ENCODE measurements at regions not wholly inside any gene's neighbourhood (a gene's known extent, or its start where the extent isn't known, plus 50 kb on each side); places are given as distances from the start of the nearest gene placed in this dataset.

DNA sequence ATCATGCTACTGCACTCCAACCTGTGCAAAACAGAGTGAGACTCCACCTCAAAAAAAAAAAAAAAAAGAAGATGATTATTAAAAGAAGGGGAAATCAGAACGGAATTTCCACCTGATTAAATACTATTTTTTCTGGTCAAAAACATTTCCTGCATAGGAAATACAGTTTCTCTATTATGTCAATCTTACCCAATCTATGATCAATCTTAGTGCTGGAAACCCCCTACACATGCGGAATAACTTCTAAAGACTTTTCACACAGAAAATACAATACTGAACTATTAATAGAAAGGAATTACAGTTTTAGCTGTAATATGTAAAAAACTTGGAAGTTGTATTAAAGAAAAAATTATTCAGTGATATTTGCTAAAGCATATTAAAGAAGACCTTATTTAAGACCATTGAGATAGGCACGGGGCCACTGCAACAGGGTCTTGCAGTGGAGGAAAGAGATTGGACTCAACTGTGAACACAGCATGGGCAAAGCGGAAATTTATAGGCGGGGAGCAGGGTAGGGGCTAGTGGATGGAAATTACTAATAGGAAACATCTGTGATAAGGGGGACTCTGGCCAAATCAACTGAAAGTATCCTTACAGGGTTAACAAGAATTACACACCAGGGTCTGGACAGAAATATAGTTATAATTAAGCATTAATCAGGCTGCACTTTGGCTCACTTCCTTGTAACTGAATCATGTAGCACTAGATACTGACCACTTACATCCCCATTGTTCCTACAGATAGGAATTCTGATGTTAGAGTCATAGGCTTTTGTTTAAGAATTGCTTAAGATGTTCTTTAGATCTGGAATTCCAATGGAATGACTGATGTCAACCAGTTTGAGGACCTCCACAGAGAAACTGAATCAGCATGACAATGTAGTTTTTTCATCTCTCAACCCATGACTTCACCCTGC, 411.5 kb upstream of the DDI1 start:
- no peak for DNase-seq (ENCODE audit: low read depth)

DNA sequence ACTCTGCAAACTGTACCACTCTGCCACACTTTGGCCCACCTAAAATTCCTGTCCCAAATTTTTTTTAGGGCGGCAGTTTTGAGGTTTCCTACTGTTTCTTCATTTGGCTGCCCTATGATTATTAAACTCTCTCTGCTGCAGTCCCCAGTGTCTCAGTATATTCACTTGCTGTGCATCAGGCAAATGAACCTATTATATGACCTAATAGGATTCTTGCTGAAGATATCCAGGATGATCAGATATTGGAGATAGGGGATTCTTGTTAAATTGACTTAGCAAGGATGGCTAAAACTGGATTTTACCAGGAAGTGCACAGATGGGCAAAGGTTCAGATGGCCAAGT, 410.8 kb upstream of the DDI1 start:
- no peak for DNase-seq (ENCODE audit: low read depth)

DNA sequence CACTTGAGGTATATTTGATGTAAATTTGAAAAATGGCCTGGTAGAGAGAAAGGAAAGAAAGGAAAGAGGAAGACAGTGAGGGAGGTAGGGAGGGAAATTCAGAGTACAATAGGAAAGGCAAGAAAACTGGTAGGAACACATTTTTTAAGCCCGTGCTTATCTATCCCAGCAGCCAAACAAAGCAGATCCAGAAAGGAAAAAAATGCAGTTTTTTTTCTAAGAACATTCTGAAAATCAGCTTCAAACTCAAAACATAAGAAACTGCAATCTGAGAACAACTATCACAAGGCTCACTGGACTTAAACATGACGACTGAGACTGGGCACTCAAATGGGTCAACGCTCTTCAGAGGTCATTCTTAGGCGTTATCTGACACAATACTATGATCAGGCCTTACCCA, 408.3 kb upstream of the DDI1 start:
- DNase-seq (ENCODE audit: low read depth) = no peak

DNA sequence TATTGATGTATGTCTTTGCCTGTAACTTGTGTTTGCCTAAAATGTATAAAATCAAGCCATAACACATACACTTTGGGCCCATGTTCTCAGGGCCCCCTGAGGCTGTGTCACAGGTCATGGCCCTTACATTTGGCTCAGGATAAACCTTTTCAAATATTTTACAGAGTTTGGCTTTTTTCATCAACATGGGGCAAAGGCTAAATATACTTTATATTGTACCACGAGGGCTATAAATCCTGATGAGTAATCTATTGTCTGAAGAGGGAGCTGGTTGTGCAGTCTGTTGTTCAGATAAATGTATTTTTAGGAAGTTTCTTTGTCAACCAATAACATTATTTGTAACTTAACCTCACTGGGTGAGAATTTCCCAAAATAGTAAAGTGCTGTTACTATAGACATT, 404.6 kb upstream of the DDI1 start:
- DNase-seq (ENCODE audit: low read depth) = no peak

DNA sequence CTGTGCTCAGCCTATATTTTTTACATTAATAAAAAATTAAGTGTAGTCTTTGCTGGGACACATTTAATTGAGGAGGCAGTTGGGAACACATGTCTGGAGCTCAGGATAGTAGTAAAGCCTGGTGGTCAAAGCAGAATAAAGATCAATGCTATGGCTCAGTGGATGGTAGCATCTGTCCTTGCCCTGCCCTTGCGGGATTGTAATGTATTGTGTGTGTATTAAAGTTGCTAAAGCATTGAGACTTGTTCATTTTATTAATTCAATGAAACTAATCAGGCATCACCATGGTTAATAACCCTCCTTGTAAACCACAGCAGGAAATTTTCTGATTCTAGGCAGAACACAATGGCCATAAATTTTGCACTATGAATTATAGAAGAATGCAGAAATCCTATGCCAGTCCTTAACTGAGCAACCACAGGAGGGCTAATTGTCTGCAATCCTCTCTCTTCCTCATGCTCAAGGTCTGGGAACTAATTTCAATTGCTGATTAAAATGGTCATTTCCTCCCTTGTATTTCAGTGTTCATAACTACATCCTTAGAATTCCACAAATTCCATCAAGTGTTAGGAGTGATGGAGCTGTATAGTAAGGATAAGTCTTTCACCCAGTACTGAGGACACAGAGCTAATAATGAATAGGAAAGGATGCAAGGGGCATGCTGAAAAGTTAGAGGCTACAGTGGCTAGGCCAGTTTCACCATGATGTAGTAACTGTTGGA, 403.2 kb upstream of the DDI1 start:
- DNase-seq (ENCODE audit: low read depth) = no peak

DNA sequence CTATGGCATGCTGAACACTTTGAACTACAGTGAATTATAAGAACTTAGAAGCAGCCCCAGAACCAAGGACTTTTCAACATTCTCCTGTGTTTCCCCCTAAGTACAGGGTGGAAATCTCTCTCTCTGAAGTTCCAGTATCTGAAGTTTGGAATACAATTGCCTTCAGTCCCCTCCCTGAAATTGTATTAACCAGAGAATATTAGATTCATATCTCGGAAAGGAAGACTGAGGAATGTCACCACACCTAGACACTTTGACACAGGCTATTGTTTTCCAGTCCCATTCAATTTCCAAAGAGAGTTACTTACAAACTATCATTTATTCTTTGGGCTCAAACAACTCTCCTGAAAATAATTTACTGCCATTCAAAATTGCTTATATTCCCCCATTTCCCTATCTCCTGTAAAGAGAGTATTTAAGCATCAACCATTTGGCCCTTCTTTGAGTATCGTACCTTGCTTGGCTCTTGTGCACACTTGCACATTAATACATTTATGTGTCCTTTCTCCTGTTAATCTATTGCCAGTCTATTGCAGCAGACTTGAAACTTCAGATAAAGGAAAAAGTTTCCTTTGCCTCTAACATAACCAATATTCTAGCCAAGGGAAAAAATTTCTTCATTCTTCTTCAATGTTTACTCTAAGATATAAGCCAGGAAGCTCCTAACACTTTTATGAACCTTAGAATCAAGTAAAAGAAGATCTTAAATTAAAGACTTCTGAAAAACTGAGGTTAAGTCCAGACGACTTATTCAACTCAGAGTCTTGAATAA, 402.4 kb upstream of the DDI1 start:
- no peak for DNase-seq (ENCODE audit: low read depth)

DNA sequence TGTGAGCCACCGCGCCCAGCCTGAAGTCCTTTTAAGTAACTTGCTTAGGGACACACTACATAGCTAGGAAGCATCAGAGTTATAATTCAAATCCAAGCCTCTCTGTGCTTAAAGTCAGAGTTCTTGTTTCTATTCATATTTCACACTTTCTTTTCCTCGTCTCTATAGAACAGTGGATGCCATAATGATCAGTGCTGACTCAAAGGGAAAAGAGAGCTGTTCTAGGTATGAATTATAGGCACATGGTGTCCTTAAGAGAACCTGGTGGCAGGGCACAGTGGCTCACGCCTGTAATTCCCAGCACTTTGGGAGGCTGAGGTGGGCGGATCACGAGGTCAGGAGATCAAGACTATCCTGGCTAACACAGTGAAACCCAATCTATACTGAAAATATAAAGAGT, 400.2 kb upstream of the DDI1 start:
- DNase-seq (ENCODE audit: low read depth) = no peak

DNA sequence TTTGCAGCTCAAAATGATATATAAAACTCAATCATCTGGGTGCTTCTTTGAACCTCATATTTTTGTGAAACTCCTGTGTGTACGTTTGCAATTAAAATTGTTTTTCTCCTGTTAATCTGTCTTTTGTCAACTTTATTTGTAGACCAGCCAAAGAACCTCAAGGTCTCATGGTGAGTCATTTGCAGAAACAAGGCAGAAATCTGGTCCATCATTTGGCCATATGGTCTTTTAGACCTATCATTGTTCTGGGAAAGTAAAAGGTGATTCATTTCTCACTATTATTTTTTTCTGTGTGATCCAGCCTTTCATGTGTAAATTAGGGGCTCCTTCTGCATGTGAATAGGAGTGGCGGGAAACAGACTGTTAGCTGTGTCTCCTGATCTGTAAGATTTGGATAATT, 399.1 kb upstream of the DDI1 start:
- no peak for DNase-seq (ENCODE audit: low read depth)

DNA sequence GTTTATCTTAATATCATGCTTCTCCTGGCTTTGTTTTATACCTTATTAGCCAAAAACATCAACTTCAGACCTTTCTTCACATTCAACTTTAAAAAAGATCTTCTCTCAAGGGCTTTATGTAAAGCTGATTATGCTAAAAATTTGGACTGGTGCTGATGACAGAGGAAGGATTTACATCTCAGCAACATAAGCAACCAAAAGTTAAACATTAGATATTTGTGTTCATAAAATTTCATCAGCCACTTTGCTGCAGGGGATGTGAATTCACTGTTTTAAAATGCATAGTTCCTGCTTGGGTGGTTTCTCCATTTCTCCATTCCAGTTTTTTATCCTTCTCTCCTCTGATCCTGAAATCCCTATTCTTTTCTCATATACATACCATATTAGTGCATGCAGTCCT, 398.6 kb upstream of the DDI1 start:
- DNase-seq (ENCODE audit: low read depth) = no peak

DNA sequence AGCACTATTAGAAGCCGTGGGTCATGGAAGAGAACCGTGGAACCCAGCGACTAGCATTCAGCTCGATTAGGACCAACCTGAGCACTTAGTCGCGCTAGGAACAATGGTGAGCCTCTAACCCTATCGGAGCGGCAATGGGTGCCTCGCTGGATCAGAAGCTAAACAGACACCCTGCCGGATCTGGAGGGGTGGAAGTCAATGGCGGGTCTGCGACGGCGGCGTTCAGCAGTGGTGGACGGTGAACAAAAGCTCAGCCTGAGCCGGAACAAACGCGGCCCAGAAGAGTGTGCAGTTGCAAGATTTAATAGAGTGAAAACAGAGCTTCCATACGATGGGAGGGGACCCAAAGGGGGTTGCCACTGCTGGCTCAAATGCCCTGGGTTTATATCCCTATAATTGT, 391.8 kb upstream of the DDI1 start:
- DNase-seq (ENCODE audit: low read depth) = no peak

DNA sequence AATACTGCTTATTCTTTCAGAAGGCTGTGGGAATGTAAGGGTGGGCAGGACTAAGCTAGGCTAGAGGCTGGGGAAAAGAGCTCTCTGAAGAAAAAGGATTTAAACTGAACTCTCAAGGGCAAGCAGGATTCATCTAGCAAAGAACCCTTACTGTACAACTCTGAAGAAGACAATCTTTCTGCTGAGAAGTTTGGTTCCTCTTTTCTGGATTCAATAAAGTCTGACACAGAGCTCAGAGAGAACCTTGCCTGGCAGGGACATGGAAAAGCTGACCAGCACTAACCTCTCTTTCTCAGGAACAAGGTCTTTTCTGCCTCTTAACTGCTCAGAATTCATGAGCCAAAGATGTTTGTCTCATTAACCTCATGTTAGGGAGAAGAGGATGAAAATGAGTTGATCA, 388.4 kb upstream of the DDI1 start:
- DNase-seq (ENCODE audit: low read depth) = no peak

DNA sequence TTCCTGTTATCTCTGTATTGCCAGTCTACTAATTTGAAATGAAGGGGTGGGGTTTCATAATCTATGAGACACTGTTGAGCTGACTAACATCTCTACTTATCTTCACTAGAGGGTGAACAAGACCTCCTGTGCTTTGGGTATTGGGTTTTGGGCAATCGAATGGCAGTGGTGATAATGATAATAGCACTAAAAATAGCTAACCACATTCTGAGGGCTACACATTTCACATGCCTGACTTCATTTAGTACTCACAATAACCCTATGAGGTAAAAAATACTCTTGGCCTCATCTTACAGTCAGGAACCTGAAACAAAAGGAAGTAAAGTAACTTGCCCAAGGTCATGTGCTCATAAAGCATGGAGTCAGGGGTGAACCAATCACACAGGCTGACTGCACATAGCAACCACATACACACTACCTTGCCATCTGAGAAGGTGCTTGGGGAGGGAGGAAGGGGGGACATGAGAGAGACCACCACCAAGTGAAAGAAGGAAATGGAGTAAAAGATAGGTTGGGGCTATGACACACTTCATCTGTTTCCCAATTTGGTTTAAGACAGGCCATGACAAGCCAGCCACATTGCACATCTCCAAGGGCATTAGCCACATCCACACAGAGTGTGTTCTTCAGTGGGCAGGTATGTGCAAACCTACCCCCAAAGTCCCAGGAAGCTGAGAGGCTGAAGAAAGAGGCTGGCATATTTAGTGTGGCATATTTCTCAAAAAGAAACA, 387.6 kb upstream of the DDI1 start:
- no peak for DNase-seq (ENCODE audit: low read depth)

DNA sequence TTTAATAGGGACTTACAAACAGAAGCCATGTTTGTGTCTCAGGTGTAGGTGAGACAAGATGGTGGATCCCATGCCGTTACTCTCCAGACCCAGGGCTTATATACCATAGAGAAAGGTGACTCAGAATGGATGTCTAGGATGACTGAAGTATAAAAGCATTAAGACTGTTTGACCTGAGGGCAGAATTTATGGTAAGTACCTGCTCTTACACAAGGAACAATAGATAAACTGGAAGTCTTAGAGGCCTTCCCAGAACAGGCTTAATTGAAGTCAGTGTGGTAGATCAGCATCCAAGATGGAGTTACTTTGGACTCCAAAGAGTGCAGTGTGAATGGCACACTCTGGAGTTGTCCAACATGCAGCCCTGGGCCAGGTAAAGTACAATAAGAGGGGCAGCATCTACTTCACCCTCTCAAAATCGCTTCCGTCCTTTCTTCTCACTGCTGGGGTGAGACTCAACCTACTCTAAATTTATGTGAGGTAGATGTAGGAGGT, 387.0 kb upstream of the DDI1 start:
- DNase-seq (ENCODE audit: low read depth) = no peak

DNA sequence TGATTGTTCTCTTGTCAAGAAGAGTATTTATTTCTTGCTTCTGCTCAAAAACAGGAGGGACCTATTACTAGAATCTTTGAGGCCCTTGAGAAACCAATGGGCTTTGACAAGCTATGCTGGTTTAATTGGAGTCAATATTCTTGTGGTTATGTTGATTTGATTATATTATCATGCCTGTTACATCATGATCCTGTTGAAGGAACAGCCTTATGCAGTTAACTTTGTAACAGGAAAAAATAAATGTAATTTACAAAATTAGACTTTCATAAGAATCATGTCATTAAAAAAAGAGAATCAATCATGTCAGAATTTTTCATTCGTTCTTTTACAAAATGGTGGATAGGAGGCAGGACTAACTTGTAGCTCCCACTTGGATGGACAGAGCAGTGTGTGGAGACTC, 386.1 kb upstream of the DDI1 start:
- DNase-seq (ENCODE audit: low read depth) = no peak

DNA sequence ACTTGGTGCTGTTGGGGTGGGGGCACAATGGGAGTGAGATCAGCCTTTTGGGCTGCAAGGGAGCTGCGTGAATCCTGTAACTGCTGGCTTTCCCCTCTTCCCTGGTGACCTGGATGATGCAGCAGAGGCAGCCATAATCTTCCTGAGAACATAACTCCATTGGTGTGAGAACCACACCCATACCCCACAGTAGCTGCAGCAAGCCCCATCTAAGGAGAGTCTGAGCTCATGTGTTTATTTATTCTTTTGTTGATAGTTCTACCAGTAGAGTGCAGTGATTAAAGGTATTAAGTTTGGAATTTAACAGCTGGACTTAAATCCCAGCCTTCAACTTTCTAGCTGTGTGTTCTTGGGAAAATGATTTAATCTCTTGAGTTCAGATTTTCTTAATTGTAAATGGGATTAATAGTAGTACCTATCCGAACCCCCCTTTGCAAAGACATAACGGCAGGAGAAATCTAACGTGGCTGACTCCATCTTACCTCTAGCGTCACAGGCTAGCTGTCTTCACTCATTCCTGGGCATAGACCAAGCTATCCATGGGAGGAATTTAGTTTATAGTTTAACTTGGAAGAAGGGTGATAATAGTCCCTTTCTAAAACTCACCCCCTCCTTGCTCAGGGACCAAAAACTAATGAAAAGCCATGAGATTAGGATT, 385.0 kb upstream of the DDI1 start:
- DNase-seq (ENCODE audit: low read depth) = no peak

DNA sequence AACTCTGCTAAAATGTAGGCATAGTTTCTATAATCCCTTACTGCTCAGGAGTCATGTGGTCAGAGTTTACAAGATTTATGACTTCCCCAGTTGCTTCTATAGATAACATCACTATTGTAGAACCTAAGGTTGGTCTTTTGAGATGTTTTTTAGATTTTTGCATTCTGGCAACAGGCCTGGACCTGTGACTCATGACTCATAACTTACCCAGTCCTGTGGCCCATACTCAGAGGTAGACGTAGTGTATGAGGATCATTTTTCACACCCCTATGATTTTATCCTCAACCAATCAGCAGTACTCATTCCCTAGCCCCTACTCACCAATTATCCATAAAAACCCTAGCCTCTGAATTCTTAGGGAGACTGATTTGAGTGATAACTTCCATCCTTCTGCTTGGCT, 384.4 kb upstream of the DDI1 start:
- DNase-seq (ENCODE audit: low read depth) = no peak

DNA sequence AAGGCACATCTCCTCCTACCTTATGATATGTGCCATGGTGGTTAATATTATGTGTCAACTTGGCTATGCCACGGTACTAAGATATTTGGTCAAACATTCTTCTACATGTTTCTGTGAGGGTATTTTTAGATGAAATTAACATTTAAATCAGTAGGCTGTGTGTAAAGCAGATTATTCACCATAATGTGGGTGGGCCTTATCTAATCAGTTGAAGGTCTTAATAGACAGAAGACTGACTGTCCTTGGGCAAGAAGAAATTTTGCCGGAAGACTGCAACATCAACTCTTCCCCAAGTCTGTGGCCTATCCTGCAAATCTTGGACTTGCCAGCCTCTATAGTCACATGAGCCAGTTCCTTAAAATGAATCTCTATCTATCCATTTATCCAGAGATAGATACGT, 380.1 kb upstream of the DDI1 start:
- DNase-seq (ENCODE audit: low read depth) = no peak

DNA sequence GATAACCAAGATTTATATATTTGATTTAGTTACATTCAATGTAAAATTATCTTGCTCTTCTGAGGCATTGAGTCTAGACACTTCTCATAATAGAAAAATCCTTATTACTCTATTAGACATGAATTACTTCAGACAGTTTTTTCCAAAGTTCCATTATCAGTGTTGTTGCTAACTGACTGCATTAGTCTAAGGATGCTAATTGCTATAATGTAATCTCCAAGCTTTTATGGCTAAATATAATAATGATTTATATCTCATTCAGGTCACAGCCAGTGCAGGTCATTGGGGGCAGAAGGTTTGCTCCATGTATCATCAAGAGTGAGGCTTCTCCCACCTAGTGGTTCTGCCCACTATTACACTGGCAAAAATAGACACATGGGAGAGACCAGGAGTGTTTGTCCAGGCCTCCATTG, 377.2 kb upstream of the DDI1 start:
- DNase-seq (ENCODE audit: low read depth) = no peak

DNA sequence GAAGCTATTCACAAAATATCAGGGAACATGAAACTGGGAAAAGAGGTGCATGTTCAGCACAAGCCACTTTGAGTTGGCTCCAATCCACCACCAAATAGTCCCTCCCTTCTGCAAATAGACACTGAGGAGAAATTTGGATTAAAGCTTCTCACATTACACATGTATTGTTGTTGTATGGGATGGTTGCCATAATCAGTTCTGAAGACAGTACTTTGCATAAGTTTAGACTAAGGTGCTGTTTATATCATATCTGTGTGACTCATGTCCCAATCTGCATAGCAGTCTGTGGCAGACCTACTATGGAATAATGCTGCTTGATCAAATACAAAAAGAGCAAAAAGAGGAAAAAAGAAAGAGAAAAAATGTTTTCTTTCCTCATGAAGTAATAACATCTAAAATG, 376.7 kb upstream of the DDI1 start:
- DNase-seq (ENCODE audit: low read depth) = no peak

DNA sequence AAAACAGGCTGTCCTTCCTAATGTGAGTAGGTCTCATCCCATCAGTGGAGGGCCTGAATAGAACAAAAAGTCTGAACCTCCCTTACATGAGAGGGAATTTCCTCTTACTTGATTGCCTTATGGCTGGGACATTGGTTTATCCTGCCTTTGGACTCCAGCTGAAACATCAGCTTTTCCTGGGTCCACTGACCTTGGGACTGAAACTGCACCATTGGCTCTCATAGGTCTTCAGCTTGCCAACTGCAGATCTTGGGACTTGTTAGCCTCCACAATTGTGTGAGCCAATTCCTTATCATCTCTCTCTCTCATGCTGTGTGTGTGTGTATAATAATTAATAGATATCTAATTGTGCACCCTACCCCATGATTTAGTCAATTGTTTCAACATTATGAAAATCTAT, 375.3 kb upstream of the DDI1 start:
- DNase-seq (ENCODE audit: low read depth) = no peak

DNA sequence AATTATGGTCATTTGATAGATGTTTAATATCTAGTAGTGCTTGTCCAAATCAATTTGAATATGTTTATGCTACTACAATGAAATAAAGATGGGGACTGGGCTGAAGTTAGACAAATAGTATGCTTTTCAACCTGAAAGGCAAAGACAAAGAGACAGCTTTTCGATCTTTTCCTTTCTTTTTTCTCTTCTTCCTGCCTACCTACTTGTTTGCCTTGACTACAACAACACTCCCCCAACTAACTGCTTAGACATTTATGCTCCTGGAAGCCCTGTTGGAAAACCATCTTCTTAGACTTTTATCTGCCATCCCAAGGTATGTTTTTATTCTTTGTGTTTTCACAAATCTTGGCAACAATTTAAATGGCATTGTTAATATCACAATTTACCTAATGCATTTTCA, 374.4 kb upstream of the DDI1 start:
- DNase-seq (ENCODE audit: low read depth) = no peak

DNA sequence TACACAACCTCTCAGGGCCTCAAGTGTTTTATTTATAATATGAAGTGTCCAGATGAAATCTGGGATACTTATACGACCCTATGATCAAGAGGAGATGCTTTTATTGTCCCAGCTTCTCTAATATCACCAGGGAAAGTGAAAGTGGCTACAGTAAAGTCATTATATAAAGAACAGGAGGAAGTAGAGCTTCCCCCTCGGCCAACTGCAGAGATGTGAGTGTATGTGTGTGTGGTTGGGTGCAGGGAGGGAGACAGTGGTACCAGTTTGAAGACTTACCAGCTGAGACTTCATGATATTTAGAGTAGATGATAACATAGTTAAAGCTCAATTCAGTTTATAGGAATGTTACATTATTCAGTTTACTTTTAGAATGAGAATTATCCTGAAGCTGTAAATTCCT, 373.6 kb upstream of the DDI1 start:
- no peak for DNase-seq (ENCODE audit: low read depth)

Data from stimulated activated CD4-positive, alpha-beta T cell treated with anti-CD3 and anti-CD28 coated beads, Interleukin-2, amount 100 ng/mL, for 4 hours (primary cell).